Hepatocyte (in vitro differentiated cells): ENCODE measurements at regions not wholly inside any gene's neighbourhood (a gene's known extent, or its start where the extent isn't known, plus 50 kb on each side); places are given as distances from the start of the nearest gene placed in this dataset.

ENCODE experiments used
- CTCF ChIP-seq: fragments of 200-600 bp; sonication (generic); IDR thresholded peaks from 2 replicates; pipeline ENCODE4 v1.5.1; 2016; ENCODE audit warnings: antibody characterized with exemption, mild to moderate bottlenecking; ENCODE audit not compliant: poor library complexity
- EZH2 ChIP-seq: fragments of 200-600 bp; sonication (generic); IDR thresholded peaks from 2 replicates; pipeline ENCODE4 v1.6.1; 2016; ENCODE audit warnings: antibody characterized with exemption, mild to moderate bottlenecking, borderline replicate concordance

GRCh38 chr1:79775402-79775801, 768.9 kb upstream of the ADGRL4 start:
- TF ChIP-seq CTCF: no peak
- no peak for TF ChIP-seq EZH2
